Heart left ventricle (tissue), 13 donors: ENCODE measurements at regions not wholly inside any gene's neighbourhood (a gene's known extent, or its start where the extent isn't known, plus 50 kb on each side); places are given as distances from the start of the nearest gene placed in this dataset.

Source experiments
- POLR2A ChIP-seq, 2 donors: fragments of 450-650 bp; IDR thresholded peaks; one replicate each; pipeline ENCODE4 v1.6.1; 2017; ENCODE audit warnings: antibody characterized with exemption in 2 of 2, mild to moderate bottlenecking in 2 of 2, moderate library complexity in 2 of 2
- TF ChIP-seq, protein P1 (sequence below), 12 donors: fragments of 200-600 bp; sonication (generic) in 4 of 12; IDR thresholded peaks; one replicate each; pipeline versions ENCODE4 v1.5.0 to v1.8.0; 2018 to 2022; ENCODE audit warnings: antibody characterized with exemption in 12 of 12, mild to moderate bottlenecking in 5 of 12
- donor health status: ischemic (EF 13 %, LVEDD 7.1; RV severe dilation, severe dysfunction).
- donor health status: DM: no; HTN: yes; CAD: no.
- donor health status: DM: no; HTN: no; CAD: no.
- donor health status: ischemic (EF 25% LVEDD 6.9; RV normal size, moderate dysfunction).
- donor health status: ischemic (EF 25% LVEDD 5.7; RV mildly dilated, moderate dysfunction).
- donor health status: ischemic (EF 35%, LVEDD 5.7; RV mildly dilated, moderate dysfunction).
- donor health status: nonischemic (EF 11% LVEDD 7.7; RV severe dilation, severe dysfunction).
- donor health status: DM: yes; HTN: yes; CAD: no.
- donor health status: PGD.
- donor health status: ischemic (EF 29% LVEDD 5.4; RV normal size, mild dysfunction).
- donor health status: nonischemic (EF 23%, LVEDD 6.1; RV moderate dilation, normal function).

DNA sequence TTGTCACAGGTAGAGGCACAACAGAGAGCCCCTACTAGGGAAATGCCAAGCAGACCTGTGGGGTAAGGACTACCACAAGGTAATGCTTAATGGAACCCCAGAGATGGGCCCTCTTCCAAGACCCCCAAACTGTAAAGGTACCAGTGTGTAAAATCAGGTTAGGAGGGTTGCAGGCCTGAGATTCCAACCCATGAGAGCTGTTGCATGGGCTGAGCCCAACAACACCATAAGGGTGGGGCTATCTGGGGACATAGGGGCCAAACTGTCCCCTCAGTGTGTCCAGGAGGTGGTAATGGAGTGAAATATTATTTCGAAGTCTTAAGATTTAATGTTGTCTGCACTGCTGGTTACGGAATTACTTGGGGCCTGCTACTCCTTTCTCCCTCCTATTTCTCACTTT, 620.2 kb downstream of the ETNK1 start:
- TF ChIP-seq, protein P1, sequence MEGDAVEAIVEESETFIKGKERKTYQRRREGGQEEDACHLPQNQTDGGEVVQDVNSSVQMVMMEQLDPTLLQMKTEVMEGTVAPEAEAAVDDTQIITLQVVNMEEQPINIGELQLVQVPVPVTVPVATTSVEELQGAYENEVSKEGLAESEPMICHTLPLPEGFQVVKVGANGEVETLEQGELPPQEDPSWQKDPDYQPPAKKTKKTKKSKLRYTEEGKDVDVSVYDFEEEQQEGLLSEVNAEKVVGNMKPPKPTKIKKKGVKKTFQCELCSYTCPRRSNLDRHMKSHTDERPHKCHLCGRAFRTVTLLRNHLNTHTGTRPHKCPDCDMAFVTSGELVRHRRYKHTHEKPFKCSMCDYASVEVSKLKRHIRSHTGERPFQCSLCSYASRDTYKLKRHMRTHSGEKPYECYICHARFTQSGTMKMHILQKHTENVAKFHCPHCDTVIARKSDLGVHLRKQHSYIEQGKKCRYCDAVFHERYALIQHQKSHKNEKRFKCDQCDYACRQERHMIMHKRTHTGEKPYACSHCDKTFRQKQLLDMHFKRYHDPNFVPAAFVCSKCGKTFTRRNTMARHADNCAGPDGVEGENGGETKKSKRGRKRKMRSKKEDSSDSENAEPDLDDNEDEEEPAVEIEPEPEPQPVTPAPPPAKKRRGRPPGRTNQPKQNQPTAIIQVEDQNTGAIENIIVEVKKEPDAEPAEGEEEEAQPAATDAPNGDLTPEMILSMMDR (IDR thresholded peaks at IDR 0.05): no peak
- no peak for TF ChIP-seq POLR2A (IDR thresholded peaks at IDR 0.05)
